ENCODE measurements at regions not wholly inside any gene's neighbourhood (a gene's known extent, or its start where the extent isn't known, plus 50 kb on each side); places are given as distances from the start of the nearest gene placed in this dataset.

GRCh38 chr2:221915926-221916325 lies 343.8 kb upstream of the EPHA4 start:
- Histone ChIP-seq H3K4me1 (no peaks in the 10 kb centered on the region), H3K36me3 (replicated peaks in 1 of 2; ENCODE audit: insufficient read depth in 1 of 2, low read depth in 2 of 2) (no peaks in the 10 kb centered on the region), H3K27me3 (no peaks in the 10 kb centered on the region), H3K27ac (no peak overlapping the region), H3K4me3 (no peak overlapping the region), H3K9me3 (no peaks in the 10 kb centered on the region)
- intact Hi-C loops (cut with DNase I) = no loop called here
- WGBS, 2 donors = 69 to 80% methylated on average over 2 of the region's 2 CpGs
- DNase-seq (no peak), ATAC-seq (no peak)
- no peak for TF ChIP-seq POLR2A (IDR thresholded peaks at IDR 0.05)
- no peak for TF ChIP-seq CTCF (IDR thresholded peaks at IDR 0.05)

GRCh38 chr2:221914334-221914880 lies 342.3 kb upstream of the EPHA4 start:
- H3K36me3 ChIP-seq (replicated peaks in 1 of 2; ENCODE audit: insufficient read depth in 1 of 2, low read depth in 2 of 2) = no peaks in the 10 kb centered on the region
- no peak overlapping the region for H3K27ac ChIP-seq
- 19 to 22% methylated on average over 3 of the region's 3 CpGs for WGBS, 2 donors
- intact Hi-C loops (cut with DNase I) = no loop called here
- no peak for TF ChIP-seq POLR2A (IDR thresholded peaks at IDR 0.05)
- ATAC-seq (no peak), DNase-seq (no peak)
- no peaks in the 10 kb centered on the region for H3K9me3 ChIP-seq
- H3K4me3 ChIP-seq = no peak overlapping the region
- no peaks in the 10 kb centered on the region for H3K4me1 ChIP-seq
- no peaks in the 10 kb centered on the region for H3K27me3 ChIP-seq

GRCh38 chr2:221911890-221912289 lies 339.8 kb upstream of the EPHA4 start:
- TF ChIP-seq POLR2A (IDR thresholded peaks at IDR 0.05) = no peak
- TF ChIP-seq CTCF (IDR thresholded peaks at IDR 0.05) = no peak
- no peaks in the 10 kb centered on the region for H3K4me1 ChIP-seq
- no peaks in the 10 kb centered on the region for H3K27me3 ChIP-seq
- no peaks in the 10 kb centered on the region for H3K36me3 ChIP-seq (replicated peaks in 1 of 2; ENCODE audit: insufficient read depth in 1 of 2, low read depth in 2 of 2)
- intact Hi-C loops (cut with DNase I) = no loop called here
- H3K4me3 ChIP-seq = no peak overlapping the region
- no peak overlapping the region for H3K27ac ChIP-seq
- ATAC-seq (no peak), DNase-seq (no peak)
- WGBS, 2 donors = 52 to 69% methylated on average over 1 of the region's 1 CpG
- H3K9me3 ChIP-seq = no peaks in the 10 kb centered on the region

- DNase-seq = no peak
- H3K27ac ChIP-seq = no peak overlapping the region
- no peaks in the 10 kb centered on the region for H3K4me1 ChIP-seq
- TF ChIP-seq POLR2A (IDR thresholded peaks at IDR 0.05) (no peak), CTCF (IDR thresholded peaks at IDR 0.05) (no peak)
- H3K27me3 ChIP-seq = no peaks in the 10 kb centered on the region
- 70 to 84% methylated on average over 4 of the region's 4 CpGs for WGBS, 2 donors
- ATAC-seq = no peak
- H3K4me3 ChIP-seq = no peak overlapping the region
- no peaks in the 10 kb centered on the region for H3K9me3 ChIP-seq
- no peaks in the 10 kb centered on the region for H3K36me3 ChIP-seq (replicated peaks in 1 of 2; ENCODE audit: insufficient read depth in 1 of 2, low read depth in 2 of 2)
- intact Hi-C loops (cut with DNase I) = no loop called here
Observed at GRCh38 chr2:221911321-221911720, 339.2 kb upstream of the EPHA4 start.

GRCh38 chr2:221908518-221908917 lies 336.4 kb upstream of the EPHA4 start:
- intact Hi-C loops (cut with DNase I) = no loop called here
- no peaks in the 10 kb centered on the region for H3K36me3 ChIP-seq (replicated peaks in 1 of 2; ENCODE audit: insufficient read depth in 1 of 2, low read depth in 2 of 2)
- WGBS, 2 donors = 44 to 65% methylated on average over 4 of the region's 4 CpGs

More at GRCh38 chr2:221908518-221908917, 336.4 kb upstream of the EPHA4 start:
- H3K4me1 ChIP-seq = no peaks in the 10 kb centered on the region
- H3K27me3 ChIP-seq = no peaks in the 10 kb centered on the region
- no peak for DNase-seq
- TF ChIP-seq CTCF (IDR thresholded peaks at IDR 0.05) (no peak), POLR2A (IDR thresholded peaks at IDR 0.05) (no peak)
- no peaks in the 10 kb centered on the region for H3K9me3 ChIP-seq
- H3K27ac ChIP-seq = no peak overlapping the region
- ATAC-seq = no peak
- H3K4me3 ChIP-seq = no peak overlapping the region
